HG03457 (cell line): ENCODE measurements at regions not wholly inside any gene's neighbourhood (a gene's known extent, or its start where the extent isn't known, plus 50 kb on each side); places are given as distances from the start of the nearest gene placed in this dataset.

ENCODE experiments used
- ATAC-seq: cut with Tn5 transposase; IDR thresholded peaks from one replicate; pipeline ENCODE4 v1.9.1; 2021; ENCODE audit warnings: moderate number of reproducible peaks; ENCODE audit not compliant: unreplicated experiment

- no peak for ATAC-seq
Observed at GRCh38 chr2:14358774-14359173, 273.7 kb upstream of the LRATD1 start.

DNA sequence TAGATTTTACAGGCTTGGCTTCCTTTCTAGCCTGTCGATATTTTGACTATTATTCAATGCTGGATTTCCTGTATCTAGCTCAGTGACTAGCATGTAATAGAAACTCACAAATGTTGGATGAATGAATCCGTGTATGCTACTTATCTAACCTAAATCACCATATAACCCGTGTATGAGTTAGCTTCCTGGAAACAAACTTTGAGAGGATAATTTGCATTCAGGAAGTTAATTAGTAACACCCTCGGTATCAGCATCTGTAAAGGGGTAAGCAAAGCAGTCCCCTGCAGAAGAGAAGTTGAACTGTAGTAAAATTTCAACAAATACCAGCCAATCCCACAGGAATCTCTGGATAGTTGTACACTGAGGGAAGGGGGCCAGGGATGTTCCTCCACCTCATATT, 269.4 kb upstream of the LRATD1 start:
- peak; percentile 67 for ATAC-seq

GRCh38 chr2:14363976-14364375, 268.5 kb upstream of the LRATD1 start:
- no peak for ATAC-seq

GRCh38 chr2:14364471-14364870, 268.0 kb upstream of the LRATD1 start:
- no peak for ATAC-seq

GRCh38 chr2:14385043-14385442, 247.5 kb upstream of the LRATD1 start:
- ATAC-seq: no peak

DNA sequence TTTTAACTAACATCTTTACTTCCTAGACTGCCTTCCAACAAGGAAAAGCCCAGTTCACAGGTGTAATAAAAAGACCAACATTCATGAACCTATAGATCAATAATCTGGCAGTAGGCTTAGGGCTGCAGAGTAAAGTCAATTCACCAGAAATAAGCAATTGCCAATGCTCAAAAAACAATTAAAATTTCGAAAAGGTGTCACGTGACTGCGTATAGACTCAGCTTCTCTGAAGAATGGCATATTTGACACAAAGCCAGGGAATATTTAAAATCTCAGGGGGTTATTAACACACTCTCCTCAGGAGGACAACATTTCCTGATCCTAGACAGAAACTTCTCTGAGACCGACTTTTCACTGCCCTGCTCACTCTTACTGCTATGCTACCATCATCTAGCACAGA, 245.2 kb upstream of the LRATD1 start:
- no peak for ATAC-seq

GRCh38 chr2:14388724-14389123, 243.8 kb upstream of the LRATD1 start:
- no peak for ATAC-seq

DNA sequence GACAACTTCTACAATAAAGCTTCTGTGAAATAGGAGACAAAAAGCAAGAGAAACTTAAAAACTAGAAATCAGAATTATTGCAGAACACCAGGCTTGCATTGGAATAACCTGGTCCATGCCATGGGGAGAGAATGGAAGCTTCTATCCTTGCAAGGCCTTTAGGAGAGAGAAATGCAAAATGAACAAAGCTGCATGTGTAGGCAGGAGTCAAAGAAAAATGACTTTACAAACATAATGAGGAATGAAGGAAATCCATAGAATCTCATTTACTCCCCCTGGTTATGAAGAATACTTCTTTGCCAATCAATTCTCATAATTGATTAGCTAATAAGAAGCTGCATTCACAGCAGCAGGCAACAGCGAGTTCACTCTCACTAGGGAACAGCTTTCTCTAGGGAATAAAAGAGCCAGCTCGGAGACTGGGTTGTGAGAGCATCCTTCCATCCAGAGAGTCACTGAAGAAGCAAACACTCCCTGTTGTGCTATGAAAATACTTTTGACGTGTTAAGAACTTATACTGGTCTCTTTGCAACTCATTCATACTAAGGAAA, 235.9 kb upstream of the LRATD1 start:
- no peak for ATAC-seq

GRCh38 chr2:14398641-14399040, 233.9 kb upstream of the LRATD1 start:
- no peak for ATAC-seq

- no peak for ATAC-seq
Observed at GRCh38 chr2:14401873-14402272, 230.6 kb upstream of the LRATD1 start.

DNA sequence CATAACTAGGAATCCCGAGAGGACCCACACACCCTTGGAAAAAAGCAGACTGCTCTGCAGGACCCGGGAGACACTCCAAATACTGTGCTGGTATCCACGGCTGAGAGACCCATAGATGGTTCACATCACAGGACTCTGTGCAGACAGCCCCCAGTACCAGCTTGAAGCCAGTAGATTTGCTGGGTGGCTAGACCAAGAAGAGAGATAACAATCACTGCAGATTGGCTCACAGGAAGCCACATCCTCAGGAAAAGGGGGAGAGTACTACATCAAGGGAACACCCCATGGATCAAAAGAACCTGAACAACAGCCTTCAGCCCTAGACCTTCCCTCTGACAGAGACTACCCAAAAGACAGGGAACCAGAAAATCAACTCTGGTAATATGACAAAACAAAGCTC, 223.8 kb upstream of the LRATD1 start:
- no peak for ATAC-seq

- ATAC-seq: no peak
Observed at GRCh38 chr2:14417551-14417950, 215.0 kb upstream of the LRATD1 start.

- no peak for ATAC-seq
Observed at GRCh38 chr2:14418115-14418514, 214.4 kb upstream of the LRATD1 start.

DNA sequence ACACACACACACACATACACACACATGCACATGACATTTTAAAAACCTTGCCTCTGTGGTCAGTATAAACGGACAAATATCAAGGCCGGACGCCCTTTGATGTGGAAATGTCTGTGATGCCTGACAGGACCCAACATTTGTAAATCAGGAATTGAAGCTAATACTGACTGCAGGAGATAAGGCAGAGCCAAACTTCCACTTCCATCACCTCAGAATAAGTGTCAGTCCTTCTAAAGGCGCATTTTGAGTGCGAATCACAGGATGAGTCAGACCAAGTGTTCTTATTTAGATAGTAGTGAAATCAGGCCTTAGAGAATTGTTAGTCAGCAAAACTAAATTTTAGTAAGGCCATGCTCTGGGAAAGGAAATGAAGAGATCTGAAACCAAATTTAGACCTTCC, 211.7 kb upstream of the LRATD1 start:
- no peak for ATAC-seq

- no peak for ATAC-seq
Observed at GRCh38 chr2:14422426-14422825, 210.1 kb upstream of the LRATD1 start.

DNA sequence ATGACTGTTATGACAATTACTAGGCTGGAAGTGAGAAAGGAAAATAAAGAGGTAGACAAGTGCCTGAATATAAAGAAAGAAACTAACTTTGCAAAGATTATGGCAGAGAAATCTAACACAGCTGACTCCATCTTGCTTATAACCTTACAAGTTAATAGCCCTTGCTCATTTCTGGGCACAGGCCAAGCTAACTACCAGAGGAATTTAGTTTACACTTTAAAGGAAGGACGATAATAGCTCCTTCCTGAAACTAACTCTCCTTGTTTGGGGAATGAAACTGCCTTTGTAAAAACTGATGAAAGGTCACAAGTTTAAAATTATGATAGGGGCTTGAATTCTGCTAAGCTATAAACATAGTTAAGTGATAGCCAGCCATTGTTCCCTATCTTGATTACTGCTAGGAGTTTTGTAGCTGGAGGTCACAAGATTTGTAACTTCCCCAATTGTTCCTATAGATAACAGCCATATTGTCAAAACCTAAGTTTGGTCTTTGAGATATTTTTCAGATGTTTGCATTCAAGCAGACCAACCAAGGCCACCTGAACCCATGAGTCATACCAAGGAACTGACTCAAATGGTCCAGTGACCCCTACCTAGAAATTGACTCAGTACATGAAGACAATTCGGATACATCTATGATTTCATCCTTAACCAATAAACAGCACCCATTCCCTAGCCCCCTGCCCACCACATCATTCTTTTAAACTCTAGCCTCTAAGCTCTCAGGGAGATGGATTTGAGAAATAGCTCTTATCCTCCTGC, 209.2 kb upstream of the LRATD1 start:
- no peak for ATAC-seq

GRCh38 chr2:14424478-14425390, 207.8 kb upstream of the LRATD1 start:
- peak; percentile 42 for ATAC-seq

GRCh38 chr2:14425869-14426268, 206.6 kb upstream of the LRATD1 start:
- no peak for ATAC-seq

- ATAC-seq: no peak
Observed at GRCh38 chr2:14428056-14428455, 204.5 kb upstream of the LRATD1 start.

GRCh38 chr2:14433946-14434495, 198.5 kb upstream of the LRATD1 start:
- no peak for ATAC-seq

DNA sequence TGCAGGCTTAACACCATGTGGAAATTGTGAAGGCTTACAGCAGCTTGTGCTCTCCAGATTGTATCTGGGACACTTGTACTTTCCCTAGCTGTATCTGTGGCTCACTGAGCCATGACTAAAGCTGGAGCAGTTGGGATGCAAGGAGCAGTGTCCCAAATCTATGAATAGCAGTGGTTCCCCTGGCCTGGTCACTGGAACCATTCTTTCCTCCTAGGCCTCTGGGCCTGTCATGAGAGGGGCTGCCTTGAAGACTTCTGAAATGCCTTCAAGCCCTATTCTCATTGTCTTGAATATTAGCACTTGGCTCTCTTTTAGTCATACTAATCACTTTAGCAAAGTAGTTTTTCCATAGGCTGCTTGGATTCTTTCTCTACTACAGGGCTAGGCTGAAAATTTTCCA, 186.8 kb upstream of the LRATD1 start:
- ATAC-seq: no peak

DNA sequence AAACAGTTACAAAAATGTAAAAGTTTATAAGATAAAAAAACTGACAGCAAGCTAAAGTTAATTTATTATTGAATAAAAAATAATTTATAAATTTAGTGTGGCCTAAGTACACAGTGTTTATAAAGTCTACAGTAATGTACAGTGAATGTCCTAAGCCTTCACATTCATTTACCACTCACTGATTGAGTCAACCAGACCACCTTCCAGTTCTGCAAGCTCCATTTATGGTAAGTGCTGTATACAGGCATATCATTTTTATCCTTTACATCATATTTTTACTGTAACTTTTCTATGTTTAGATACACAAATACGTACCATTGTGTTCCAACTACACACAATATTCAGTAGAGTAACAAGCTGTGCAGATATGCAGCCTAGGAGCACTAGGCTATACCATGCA, 184.2 kb upstream of the LRATD1 start:
- no peak for ATAC-seq
